ENCODE measurements at regions not wholly inside any gene's neighbourhood (a gene's known extent, or its start where the extent isn't known, plus 50 kb on each side); places are given as distances from the start of the nearest gene placed in this dataset.

- TF ChIP-seq POLR2A (IDR thresholded peaks at IDR 0.05) (no peak), CTCF (IDR thresholded peaks at IDR 0.05 in 4 of 5, conservative IDR thresholded peaks at IDR 0.05 in 1 of 5) (no peak)
Measured at GRCh38 chr12:41935911-41936310, 208.8 kb downstream of the GXYLT1 start.

Measured in gastrocnemius medialis (tissue), 4 donors.